ENCODE measurements at regions not wholly inside any gene's neighbourhood (a gene's known extent, or its start where the extent isn't known, plus 50 kb on each side); places are given as distances from the start of the nearest gene placed in this dataset.

GRCh38 chr4:1479454-1479853 lies 73.2 kb upstream of the NKX1-1 start:
- peak in 1 of 7 donors; percentile 3 for DNase-seq
- H3K9me3 ChIP-seq (replicated peaks in 1 of 3), result no peaks in the 10 kb centered on the region
- intact Hi-C loops (cut with DNase I), result no loop called here

DNA sequence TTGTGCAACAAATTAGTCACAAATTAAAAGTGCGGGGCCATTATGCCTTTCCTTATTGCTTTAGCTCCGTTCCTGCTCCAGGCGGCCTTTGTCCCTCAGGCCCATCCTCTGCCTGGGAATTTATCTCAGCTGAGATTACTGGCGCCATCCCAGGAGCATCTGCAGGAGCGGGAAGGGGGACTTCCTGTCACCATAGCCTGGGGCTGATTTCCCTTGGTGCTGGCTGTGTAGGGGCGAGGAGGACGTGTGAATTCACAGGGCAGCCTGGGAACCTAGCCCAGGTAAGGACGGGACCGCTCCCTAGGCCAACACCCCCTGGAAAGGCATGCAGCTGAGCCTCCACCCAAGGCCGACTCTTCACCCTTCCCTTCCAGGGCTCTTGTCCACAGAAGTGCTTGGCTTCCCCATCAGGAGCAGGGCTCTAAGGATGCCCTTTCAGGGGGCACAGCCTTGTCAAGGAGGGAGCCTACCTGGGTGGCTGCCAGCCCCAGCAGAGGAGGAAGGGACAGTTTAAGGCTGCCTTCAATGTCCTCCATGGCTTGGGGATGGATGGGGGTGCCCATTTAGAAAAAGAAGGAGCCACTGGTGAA lies 72.6 kb upstream of the NKX1-1 start:
- WGBS, 4 donors, result 59 to 75% (median 64%) methylated on average over 7 to 10 of the region's 10 CpGs
- H3K4me1 ChIP-seq (replicated peaks in 1 of 2), result no peaks in the 10 kb centered on the region
- H3K27me3 ChIP-seq, result no peaks in the 10 kb centered on the region
- intact Hi-C loops (cut with DNase I), result no loop called here
- no peak overlapping the region for H3K4me3 ChIP-seq
- no peaks in the 10 kb centered on the region for H3K36me3 ChIP-seq (replicated peaks in 1 of 2)
- DNase-seq, result peak in 2 of 7 donors; percentile 4 to 11
- TF ChIP-seq CTCF (IDR thresholded peaks at IDR 0.05), result no peak
- TF ChIP-seq POLR2A (IDR thresholded peaks at IDR 0.05), result no peak
- no peaks in the 10 kb centered on the region for H3K9me3 ChIP-seq (replicated peaks in 1 of 3)
- H3K27ac ChIP-seq, result no peak overlapping the region

More at GRCh38 chr4:1479454-1479853, 73.2 kb upstream of the NKX1-1 start:
- Histone ChIP-seq H3K4me1 (replicated peaks in 1 of 2) (no peaks in the 10 kb centered on the region), H3K27me3 (no peaks in the 10 kb centered on the region), H3K36me3 (replicated peaks in 1 of 2) (no peaks in the 10 kb centered on the region), H3K27ac (no peak overlapping the region), H3K4me3 (no peak overlapping the region)
- WGBS, 4 donors, result 86 to 95% (median 93%) methylated on average over 3 to 10 of the region's 10 CpGs
- TF ChIP-seq POLR2A (IDR thresholded peaks at IDR 0.05) (no peak), CTCF (IDR thresholded peaks at IDR 0.05) (no peak)

- intact Hi-C loops (cut with DNase I), result no loop called here
- peaks cover 4% of the 10 kb centered on the region for H3K27me3 ChIP-seq
- no peaks in the 10 kb centered on the region for H3K9me3 ChIP-seq (replicated peaks in 1 of 3)
- no peak overlapping the region for H3K27ac ChIP-seq
- TF ChIP-seq POLR2A (IDR thresholded peaks at IDR 0.05), result no peak
- TF ChIP-seq CTCF (IDR thresholded peaks at IDR 0.05), result no peak
- DNase-seq, result peak in 2 of 7 donors; percentile 9 to 15
- no peak overlapping the region for H3K4me3 ChIP-seq
- peaks cover 0 to under 1% of the 10 kb centered on the region in 2 donors for H3K4me1 ChIP-seq (replicated peaks in 1 of 2)
- WGBS, 4 donors, result 88 to 94% (median 91%) methylated on average over 11 to 18 of the region's 18 CpGs
- no peaks in the 10 kb centered on the region for H3K36me3 ChIP-seq (replicated peaks in 1 of 2)
Observed at GRCh38 chr4:1477045-1477840, 71.0 kb upstream of the NKX1-1 start.

GRCh38 chr4:1476140-1476513 lies 69.9 kb upstream of the NKX1-1 start:
- Histone ChIP-seq H3K27me3 (peaks cover 13% of the 10 kb centered on the region), H3K4me1 (replicated peaks in 1 of 2) (peaks cover 0 to 5% of the 10 kb centered on the region in 2 donors), H3K27ac (no peak overlapping the region), H3K9me3 (replicated peaks in 1 of 3) (no peaks in the 10 kb centered on the region), H3K36me3 (replicated peaks in 1 of 2) (no peaks in the 10 kb centered on the region), H3K4me3 (no peak overlapping the region)
- intact Hi-C loops (cut with DNase I), result no loop called here
- DNase-seq, result no peak
- TF ChIP-seq CTCF (IDR thresholded peaks at IDR 0.05) (no peak), POLR2A (IDR thresholded peaks at IDR 0.05) (no peak)
- 93 to 100% (median 97%) methylated on average over 2 of the region's 2 CpGs for WGBS, 4 donors
